ENCODE measurements at regions not wholly inside any gene's neighbourhood (a gene's known extent, or its start where the extent isn't known, plus 50 kb on each side); places are given as distances from the start of the nearest gene placed in this dataset.

DNA sequence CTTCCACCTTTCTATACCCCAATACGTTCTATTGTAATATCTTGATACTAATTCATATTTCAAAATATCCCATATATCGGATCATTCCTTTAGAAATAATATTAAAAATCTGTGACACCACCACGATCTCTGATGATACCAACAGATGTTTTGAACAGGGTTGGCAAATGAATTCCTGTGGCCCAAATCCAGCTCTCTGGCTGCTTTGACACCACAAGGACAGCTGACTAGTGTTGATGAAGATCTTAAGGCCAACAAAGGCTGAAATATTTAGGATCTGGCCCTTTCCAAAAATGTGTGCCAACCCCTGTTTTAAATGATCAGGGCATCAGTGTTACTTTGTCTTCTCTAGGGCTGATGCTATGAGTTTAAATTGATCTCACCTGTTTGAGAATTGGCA lies 380.7 kb upstream of the PFKP start (continued):
- no peak for TF ChIP-seq EGR1 (IDR thresholded peaks at IDR 0.05; ENCODE audit: low read depth in 2 of 2)
- TF ChIP-seq GABPA (IDR thresholded peaks at IDR 0.05 in 1 of 2, conservative IDR thresholded peaks at IDR 0.05 in 1 of 2), result no peak
- TF ChIP-seq RAD21 (IDR thresholded peaks at IDR 0.05), result no peak
- no peak for TF ChIP-seq HNF4G (IDR thresholded peaks at IDR 0.05)
- no peak for TF ChIP-seq YY1 (IDR thresholded peaks at IDR 0.05)
- no peak for TF ChIP-seq SP1 (IDR thresholded peaks at IDR 0.05)
- TF ChIP-seq, protein P1, sequence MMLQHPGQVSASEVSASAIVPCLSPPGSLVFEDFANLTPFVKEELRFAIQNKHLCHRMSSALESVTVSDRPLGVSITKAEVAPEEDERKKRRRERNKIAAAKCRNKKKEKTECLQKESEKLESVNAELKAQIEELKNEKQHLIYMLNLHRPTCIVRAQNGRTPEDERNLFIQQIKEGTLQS (IDR thresholded peaks at IDR 0.05), result no peak
- TF ChIP-seq MAX (IDR thresholded peaks at IDR 0.05), result no peak

DNA sequence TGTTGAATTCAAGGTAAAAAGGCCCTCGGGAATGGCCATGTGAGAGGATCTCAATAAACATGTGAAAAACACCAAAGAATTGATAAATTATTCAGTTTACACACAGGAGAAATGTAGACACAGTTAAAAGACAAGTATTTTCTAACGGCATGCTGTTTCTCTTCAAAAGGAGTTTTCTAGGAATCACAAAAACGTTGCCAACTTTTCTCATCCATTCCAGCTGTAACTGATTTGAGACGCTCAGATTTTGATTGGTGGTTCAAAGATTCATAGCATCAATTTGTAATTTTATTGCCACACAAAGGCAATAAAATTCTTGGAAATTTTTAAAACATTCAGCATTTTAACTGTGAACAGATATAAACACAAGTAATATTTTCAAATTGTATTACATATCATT lies 384.9 kb upstream of the PFKP start:
- H3K9me3 ChIP-seq (ENCODE audit: control insufficient read depth in 4 of 4, low read length in 3 of 4), result no peaks in the 10 kb centered on the region
- no peaks in the 10 kb centered on the region for H3K27me3 ChIP-seq (ENCODE audit: control insufficient read depth in 4 of 4, insufficient read depth in 4 of 4, low read length in 3 of 4)
- no peak for DNase-seq (ENCODE audit: low spot score)
- no peak overlapping the region for H3K4me3 ChIP-seq (ENCODE audit: low read depth in 1 of 3, low read length in 3 of 3)
- no peak overlapping the region for H3K9ac ChIP-seq (ENCODE audit: low read depth in 1 of 2, low read length in 2 of 2)
- 66% methylated on average over 4 of the region's 4 CpGs for WGBS
- H3K27ac ChIP-seq (ENCODE audit: low read depth in 1 of 2, low read length in 2 of 2), result no peak overlapping the region
- H3K36me3 ChIP-seq (ENCODE audit: control insufficient read depth in 4 of 4, insufficient read depth in 3 of 4, low read depth in 1 of 4, low read length in 3 of 4), result no peaks in the 10 kb centered on the region
- H3K4me1 ChIP-seq (ENCODE audit: control insufficient read depth in 4 of 4, insufficient read depth in 4 of 4, low read length in 3 of 4), result no peaks in the 10 kb centered on the region
- TF ChIP-seq YY1 (IDR thresholded peaks at IDR 0.05) (no peak), FOXA2 (IDR thresholded peaks at IDR 0.05) (no peak), MAX (IDR thresholded peaks at IDR 0.05) (no peak), FOXA1 (IDR thresholded peaks at IDR 0.05) (no peak), JUND (IDR thresholded peaks at IDR 0.05) (no peak), RAD21 (IDR thresholded peaks at IDR 0.05) (no peak), TAF1 (conservative IDR thresholded peaks at IDR 0.05) (no peak), HNF4A (conservative IDR thresholded peaks at IDR 0.05) (no peak), RXRA (IDR thresholded peaks at IDR 0.05) (no peak), SP1 (IDR thresholded peaks at IDR 0.05) (no peak), REST (IDR thresholded peaks at IDR 0.05) (no peak), EGR1 (IDR thresholded peaks at IDR 0.05; ENCODE audit: low read depth in 2 of 2) (no peak), HNF4G (IDR thresholded peaks at IDR 0.05) (no peak), NR2F2 (IDR thresholded peaks at IDR 0.05) (no peak), GABPA (IDR thresholded peaks at IDR 0.05 in 1 of 2, conservative IDR thresholded peaks at IDR 0.05 in 1 of 2) (no peak)
- TF ChIP-seq, protein P2, sequence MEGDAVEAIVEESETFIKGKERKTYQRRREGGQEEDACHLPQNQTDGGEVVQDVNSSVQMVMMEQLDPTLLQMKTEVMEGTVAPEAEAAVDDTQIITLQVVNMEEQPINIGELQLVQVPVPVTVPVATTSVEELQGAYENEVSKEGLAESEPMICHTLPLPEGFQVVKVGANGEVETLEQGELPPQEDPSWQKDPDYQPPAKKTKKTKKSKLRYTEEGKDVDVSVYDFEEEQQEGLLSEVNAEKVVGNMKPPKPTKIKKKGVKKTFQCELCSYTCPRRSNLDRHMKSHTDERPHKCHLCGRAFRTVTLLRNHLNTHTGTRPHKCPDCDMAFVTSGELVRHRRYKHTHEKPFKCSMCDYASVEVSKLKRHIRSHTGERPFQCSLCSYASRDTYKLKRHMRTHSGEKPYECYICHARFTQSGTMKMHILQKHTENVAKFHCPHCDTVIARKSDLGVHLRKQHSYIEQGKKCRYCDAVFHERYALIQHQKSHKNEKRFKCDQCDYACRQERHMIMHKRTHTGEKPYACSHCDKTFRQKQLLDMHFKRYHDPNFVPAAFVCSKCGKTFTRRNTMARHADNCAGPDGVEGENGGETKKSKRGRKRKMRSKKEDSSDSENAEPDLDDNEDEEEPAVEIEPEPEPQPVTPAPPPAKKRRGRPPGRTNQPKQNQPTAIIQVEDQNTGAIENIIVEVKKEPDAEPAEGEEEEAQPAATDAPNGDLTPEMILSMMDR (IDR thresholded peaks at IDR 0.05; ENCODE audit: low read depth, low read length, missing input control), result no peak
- TF ChIP-seq, protein P3, sequence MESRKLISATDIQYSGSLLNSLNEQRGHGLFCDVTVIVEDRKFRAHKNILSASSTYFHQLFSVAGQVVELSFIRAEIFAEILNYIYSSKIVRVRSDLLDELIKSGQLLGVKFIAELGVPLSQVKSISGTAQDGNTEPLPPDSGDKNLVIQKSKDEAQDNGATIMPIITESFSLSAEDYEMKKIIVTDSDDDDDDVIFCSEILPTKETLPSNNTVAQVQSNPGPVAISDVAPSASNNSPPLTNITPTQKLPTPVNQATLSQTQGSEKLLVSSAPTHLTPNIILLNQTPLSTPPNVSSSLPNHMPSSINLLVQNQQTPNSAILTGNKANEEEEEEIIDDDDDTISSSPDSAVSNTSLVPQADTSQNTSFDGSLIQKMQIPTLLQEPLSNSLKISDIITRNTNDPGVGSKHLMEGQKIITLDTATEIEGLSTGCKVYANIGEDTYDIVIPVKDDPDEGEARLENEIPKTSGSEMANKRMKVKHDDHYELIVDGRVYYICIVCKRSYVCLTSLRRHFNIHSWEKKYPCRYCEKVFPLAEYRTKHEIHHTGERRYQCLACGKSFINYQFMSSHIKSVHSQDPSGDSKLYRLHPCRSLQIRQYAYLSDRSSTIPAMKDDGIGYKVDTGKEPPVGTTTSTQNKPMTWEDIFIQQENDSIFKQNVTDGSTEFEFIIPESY (IDR thresholded peaks at IDR 0.05), result no peak
- TF ChIP-seq, protein P1 (IDR thresholded peaks at IDR 0.05), result no peak
